ENCODE measurements at regions not wholly inside any gene's neighbourhood (a gene's known extent, or its start where the extent isn't known, plus 50 kb on each side); places are given as distances from the start of the nearest gene placed in this dataset.

- in situ Hi-C loops (cut with HindIII; ENCODE audit: low sequenced_read_pairs), result no loop called here
These were observed 132.9 kb upstream of the MYLIP start for GRCh38 chr6:15996030-15996429.

GRCh38 chr6:15995493-15995892, 133.4 kb upstream of the MYLIP start:
- in situ Hi-C loops (cut with HindIII; ENCODE audit: low sequenced_read_pairs), result no loop called here

GRCh38 chr6:15994814-15995459, 133.9 kb upstream of the MYLIP start:
- in situ Hi-C loops (cut with HindIII; ENCODE audit: low sequenced_read_pairs), result no loop called here

GRCh38 chr6:15993716-15994228, 135.1 kb upstream of the MYLIP start:
- in situ Hi-C loops (cut with HindIII; ENCODE audit: low sequenced_read_pairs), result no loop called here

GRCh38 chr6:15990179-15990578, 138.7 kb upstream of the MYLIP start:
- in situ Hi-C loops (cut with HindIII; ENCODE audit: low sequenced_read_pairs), result no loop called here

GRCh38 chr6:15989397-15989796, 139.5 kb upstream of the MYLIP start:
- in situ Hi-C loops (cut with HindIII; ENCODE audit: low sequenced_read_pairs), result no loop called here

GRCh38 chr6:15987569-15987968, 141.3 kb upstream of the MYLIP start:
- in situ Hi-C loops (cut with HindIII; ENCODE audit: low sequenced_read_pairs), result no loop called here

- in situ Hi-C loops (cut with HindIII; ENCODE audit: low sequenced_read_pairs), result no loop called here
These were observed 142.8 kb upstream of the MYLIP start for GRCh38 chr6:15986027-15986629.

GRCh38 chr6:15985379-15985959, 143.4 kb upstream of the MYLIP start:
- in situ Hi-C loops (cut with HindIII; ENCODE audit: low sequenced_read_pairs), result no loop called here

GRCh38 chr6:15981956-15982355, 146.9 kb upstream of the MYLIP start:
- in situ Hi-C loops (cut with HindIII; ENCODE audit: low sequenced_read_pairs), result no loop called here

GRCh38 chr6:15980801-15981200, 148.1 kb upstream of the MYLIP start:
- in situ Hi-C loops (cut with HindIII; ENCODE audit: low sequenced_read_pairs), result no loop called here

GRCh38 chr6:15978426-15978825, 150.5 kb upstream of the MYLIP start:
- in situ Hi-C loops (cut with HindIII; ENCODE audit: low sequenced_read_pairs), result no loop called here

GRCh38 chr6:15977050-15977449, 151.8 kb upstream of the MYLIP start:
- in situ Hi-C loops (cut with HindIII; ENCODE audit: low sequenced_read_pairs), result no loop called here

- in situ Hi-C loops (cut with HindIII; ENCODE audit: low sequenced_read_pairs), result no loop called here
These were observed 154.1 kb upstream of the MYLIP start for GRCh38 chr6:15974817-15975216.

- in situ Hi-C loops (cut with HindIII; ENCODE audit: low sequenced_read_pairs), result no loop called here
These were observed 158.4 kb upstream of the MYLIP start for GRCh38 chr6:15970517-15970916.

- in situ Hi-C loops (cut with HindIII; ENCODE audit: low sequenced_read_pairs), result no loop called here
These were observed 159.6 kb upstream of the MYLIP start for GRCh38 chr6:15969236-15969778.

- in situ Hi-C loops (cut with HindIII; ENCODE audit: low sequenced_read_pairs), result no loop called here
These were observed 160.4 kb upstream of the MYLIP start for GRCh38 chr6:15968519-15968918.

GRCh38 chr6:15966000-15966520, 162.8 kb upstream of the MYLIP start:
- in situ Hi-C loops (cut with HindIII; ENCODE audit: low sequenced_read_pairs), result no loop called here

GRCh38 chr6:15962449-15962764, 166.5 kb upstream of the MYLIP start:
- in situ Hi-C loops (cut with HindIII; ENCODE audit: low sequenced_read_pairs), result no loop called here

GRCh38 chr6:15961635-15962448, 167.0 kb upstream of the MYLIP start:
- in situ Hi-C loops (cut with HindIII; ENCODE audit: low sequenced_read_pairs), result no loop called here
